ENCODE measurements at regions not wholly inside any gene's neighbourhood (a gene's known extent, or its start where the extent isn't known, plus 50 kb on each side); places are given as distances from the start of the nearest gene placed in this dataset.

DNA sequence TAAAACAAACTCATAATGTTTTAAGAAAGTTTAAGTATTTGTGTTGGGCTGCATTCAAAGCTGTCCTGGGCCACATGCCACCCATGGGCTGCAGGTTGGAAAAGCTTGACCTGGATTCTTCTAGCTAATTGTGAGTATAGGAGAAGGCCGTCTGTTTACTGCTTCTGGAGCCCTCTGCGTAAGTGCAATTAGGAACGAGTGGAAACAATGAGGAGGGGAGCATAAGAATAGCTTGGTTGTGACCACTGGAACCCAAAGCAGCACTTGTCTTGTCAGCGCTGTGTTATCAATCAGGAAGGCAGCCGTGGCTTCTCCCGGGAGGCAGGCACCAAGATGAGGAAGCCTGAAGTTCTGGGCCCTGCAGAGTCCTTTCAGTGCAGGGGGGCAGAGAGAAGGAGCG lies 110.4 kb upstream of the MBNL2 start:
- no peak for DNase-seq (ENCODE audit: low read depth)

DNA sequence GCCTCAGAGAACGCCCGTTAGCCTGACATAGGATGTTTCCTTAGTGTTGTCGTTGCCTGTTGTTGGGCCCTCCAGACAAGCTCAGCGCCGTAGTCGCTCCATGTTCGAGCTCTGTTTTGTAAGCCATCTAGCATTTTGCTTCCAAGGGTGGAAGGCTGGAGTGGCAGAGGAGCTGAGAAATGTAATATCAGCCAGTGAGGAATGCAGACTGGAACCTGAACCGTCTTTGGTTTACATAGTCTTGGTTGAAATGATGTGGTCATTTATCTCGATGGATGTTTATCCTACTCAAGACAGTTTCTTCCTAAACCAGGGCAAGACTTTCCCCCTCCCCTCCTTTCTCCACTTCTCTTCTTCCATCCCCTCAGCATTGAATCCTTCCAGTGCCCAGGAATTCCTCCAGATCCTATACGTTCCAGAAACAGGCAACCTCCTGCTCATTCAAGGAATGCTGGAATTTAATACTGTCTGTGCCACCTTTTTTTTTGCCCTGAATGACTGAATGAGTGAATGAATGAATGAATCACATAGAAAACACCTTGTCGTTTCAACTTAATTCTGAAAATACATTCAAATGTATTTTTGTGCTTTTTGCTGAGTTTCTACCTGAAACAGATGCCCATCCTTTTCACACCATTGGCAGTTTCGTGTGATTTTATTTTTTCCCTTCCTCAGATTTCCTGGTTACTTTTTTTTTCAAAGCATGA lies 109.5 kb upstream of the MBNL2 start:
- no peak for DNase-seq (ENCODE audit: low read depth)

DNA sequence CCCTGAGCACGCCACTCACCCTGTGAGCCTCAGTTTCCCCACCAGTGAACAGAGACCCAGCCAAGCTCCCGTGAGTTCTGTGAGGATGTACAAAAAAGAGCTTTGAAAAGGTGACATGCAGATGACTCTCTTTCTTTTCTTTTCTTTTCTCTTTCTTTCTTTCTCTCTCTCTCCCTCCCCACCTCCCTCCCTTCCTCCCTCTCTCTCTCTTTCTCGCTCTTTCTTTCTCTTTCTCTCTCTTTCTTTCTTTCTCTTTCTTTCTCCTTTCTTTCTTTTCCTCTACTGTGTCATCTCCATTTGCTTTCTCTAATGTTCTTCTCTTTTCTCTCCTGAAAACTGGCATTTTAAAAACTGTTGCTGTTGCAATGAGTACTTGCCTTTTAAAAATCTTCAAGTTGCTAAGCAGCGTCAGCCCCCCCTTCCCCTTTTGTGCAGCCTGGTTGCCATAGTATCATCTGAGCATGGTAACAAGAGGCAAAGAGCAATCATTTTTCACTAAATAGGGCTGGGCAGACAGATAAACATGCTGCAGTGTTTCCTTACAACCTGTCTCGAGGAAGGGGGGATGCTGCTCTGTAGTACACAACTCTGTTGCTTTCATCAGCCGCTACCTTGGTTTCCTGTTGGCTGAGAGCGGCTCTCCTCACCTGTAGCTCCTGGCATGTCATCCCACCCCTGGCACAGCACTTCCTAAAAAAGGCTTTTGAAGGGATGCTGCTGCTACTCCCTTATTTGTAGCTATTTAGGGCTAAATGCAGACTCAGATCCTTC lies 108.7 kb upstream of the MBNL2 start:
- DNase-seq (ENCODE audit: low read depth), result no peak

DNA sequence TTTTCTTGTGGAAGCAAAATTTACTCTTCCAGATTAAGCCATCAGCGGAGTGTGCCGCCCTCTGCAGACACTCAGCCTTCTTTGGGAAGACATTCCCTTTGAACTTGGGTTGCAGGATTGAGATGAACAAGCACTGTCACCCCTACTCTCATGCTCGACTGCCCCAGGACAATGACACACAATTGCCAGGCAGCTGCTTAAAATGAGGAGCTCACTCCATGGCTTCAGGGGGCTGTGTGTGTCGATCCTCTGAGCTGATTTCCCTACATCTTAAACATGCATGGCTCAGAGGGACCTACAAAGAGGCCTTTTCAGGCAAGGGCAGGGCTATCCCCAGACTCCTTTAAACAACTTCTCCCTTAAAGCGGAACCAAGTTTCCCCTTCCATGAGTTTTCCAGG lies 107.5 kb upstream of the MBNL2 start:
- DNase-seq (ENCODE audit: low read depth), result no peak

DNA sequence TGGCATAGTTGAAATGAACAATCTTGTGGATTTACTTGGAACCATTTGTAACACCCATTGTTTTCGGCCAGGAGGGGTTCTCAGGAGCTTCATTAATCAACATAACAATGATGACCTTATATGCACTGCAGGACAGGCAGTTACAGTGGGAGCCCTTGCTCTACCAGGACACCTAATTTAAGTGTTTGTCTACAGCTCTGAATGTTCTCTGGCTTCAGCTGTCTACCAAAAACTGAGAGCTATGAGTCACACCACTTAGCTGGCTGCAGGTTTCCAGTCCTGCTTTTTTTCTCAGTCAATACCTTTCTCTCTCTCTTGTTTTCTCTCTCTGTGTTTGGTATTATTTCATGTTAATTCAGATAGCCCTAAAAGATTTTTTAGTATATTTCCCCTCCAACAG lies 105.4 kb upstream of the MBNL2 start:
- no peak for DNase-seq (ENCODE audit: low read depth)

DNA sequence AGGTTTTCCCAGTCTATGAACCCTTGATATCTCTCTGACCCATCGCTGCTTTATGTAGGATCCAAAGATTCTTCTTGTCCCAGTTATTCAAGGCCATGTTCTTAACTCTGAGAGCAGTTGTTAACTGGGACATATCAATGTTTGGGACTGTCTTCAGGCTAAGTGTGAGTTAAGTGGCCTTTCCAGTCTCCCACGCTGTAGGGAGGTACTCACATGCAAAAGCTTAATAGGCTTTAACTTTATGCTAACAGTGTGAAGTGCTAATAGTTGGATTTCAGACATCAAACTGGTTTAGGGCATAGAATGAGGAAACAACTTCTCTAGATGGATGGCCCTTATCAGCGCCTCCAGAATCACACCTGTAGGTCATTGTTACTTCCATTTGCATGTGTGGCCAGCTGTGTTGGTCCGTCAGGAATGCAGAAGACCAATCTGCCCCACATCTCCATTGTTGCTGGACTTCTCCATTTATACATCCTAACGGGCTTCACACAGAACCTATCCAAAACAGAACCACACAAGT lies 104.7 kb upstream of the MBNL2 start:
- DNase-seq (ENCODE audit: low read depth), result no peak

DNA sequence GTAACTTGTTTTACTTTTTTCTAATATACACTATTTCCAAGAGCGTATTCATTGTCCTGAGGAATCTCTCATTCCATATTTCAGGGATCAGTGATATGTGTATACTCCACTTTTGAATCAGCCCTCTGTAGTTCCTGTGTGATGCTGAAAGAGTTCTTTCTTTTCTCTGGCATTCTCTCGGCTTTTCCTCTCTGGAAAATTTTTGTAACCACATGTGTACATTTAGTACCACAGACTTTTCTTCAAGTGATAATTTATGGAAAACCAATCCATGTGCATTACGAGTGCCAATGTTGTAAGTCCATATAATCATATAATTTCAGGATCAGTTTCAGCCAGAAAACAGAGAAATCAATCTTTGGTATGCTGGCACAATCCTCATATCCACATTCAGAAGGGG lies 102.2 kb upstream of the MBNL2 start:
- DNase-seq (ENCODE audit: low read depth), result no peak

DNA sequence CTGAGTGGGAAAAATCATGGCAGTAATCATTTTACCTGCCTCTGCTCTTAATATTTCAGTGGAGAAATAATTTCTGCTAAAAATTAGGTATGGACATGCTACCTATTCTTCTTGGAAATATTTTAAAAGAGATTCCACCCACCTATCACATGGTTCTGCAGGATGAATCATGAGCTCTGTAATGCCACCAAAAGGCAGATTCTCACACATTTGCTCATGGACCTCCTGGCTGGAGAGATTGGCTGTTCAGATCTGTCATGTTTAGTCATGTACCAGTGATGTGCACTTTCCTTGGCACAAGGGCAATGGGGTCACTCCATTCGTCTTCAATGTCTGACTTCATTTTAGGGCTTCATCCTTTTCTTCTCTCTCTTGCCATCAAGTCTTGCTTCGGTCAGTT lies 101.8 kb upstream of the MBNL2 start:
- DNase-seq (ENCODE audit: low read depth), result no peak

DNA sequence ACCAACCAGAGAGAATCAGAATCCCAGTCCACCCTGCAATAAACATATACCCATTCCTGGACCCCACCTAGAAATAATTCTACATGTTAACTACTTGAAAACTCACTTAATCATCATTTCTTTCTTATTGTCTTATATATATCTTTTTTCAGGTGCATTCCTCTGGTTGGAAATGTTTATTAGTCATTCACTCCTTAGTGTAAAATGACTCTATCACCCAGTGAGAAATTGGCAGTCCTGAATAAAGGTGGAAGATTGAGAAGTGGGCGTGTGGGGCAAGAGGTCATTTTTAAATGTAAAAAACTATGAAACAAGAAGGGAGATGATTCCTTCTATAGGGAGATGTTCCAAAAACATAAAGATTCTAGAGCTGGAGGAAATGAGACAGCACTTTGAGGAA lies 101.2 kb upstream of the MBNL2 start:
- no peak for DNase-seq (ENCODE audit: low read depth)

DNA sequence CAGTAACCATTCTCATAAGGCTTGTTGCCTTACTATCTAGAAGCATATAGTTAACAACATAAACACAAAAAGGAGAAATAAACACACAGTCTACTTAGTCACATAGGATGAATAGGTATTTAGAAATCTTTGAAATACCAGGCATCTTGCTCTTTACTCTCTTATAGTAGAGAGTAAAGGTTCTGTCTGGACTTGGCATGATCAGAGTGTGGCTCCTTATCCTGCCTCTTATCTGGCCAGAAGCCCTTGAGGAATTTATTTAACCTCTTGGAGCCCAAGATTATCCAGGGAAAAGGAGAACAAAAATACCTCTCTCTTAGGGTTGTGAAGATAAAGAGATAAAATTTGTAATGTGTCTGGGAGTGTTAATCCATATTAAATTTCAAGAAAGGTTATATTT lies 100.2 kb upstream of the MBNL2 start:
- no peak for DNase-seq (ENCODE audit: low read depth)

DNA sequence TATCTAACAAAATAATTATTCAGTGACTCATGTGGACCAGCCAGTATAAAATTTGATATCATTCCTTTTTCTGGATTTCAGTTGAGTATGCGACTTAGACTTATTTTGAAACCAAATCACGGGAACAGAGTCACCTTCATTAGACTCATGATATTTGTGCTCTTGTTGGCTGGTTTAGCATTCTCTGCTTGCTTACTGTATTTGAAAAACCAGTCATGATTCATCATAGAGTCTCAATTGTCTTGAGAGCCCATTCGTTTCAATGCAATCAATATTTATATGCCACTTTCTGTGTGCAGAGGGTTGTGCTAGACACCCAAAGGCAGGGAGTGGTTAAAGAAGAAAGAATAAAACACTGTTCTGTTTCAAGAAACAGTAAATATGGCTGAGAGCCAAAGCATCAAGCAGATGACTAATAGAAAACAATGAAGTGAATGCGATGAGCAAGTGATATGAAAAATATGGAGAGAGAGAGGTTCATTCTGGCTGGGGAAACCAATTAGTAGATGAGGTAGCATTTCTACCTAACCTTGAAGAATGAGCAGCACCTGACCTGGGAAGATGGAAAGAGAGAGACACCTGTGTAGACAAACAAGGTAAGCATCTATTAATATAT lies 99.6 kb upstream of the MBNL2 start:
- no peak for DNase-seq (ENCODE audit: low read depth)

DNA sequence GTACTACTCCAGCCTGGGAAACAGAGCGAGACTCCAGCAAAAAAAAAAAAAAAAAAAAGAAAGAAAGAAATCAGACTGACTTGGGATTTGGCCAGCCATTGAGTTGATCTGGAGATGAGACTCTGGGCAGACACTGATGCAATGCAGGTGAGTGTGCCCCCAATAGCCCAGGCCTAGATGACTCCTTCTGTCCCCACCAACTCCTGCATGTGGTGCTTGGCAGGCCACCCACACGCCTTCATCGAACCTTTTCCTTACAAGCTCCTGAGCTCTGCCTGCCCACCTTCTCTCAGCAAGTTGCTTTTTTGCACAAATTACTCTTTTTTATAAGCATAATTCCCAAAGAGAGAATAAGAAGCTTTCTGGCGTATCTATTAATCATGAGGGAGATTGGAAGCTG lies 97.9 kb upstream of the MBNL2 start:
- no peak for DNase-seq (ENCODE audit: low read depth)

DNA sequence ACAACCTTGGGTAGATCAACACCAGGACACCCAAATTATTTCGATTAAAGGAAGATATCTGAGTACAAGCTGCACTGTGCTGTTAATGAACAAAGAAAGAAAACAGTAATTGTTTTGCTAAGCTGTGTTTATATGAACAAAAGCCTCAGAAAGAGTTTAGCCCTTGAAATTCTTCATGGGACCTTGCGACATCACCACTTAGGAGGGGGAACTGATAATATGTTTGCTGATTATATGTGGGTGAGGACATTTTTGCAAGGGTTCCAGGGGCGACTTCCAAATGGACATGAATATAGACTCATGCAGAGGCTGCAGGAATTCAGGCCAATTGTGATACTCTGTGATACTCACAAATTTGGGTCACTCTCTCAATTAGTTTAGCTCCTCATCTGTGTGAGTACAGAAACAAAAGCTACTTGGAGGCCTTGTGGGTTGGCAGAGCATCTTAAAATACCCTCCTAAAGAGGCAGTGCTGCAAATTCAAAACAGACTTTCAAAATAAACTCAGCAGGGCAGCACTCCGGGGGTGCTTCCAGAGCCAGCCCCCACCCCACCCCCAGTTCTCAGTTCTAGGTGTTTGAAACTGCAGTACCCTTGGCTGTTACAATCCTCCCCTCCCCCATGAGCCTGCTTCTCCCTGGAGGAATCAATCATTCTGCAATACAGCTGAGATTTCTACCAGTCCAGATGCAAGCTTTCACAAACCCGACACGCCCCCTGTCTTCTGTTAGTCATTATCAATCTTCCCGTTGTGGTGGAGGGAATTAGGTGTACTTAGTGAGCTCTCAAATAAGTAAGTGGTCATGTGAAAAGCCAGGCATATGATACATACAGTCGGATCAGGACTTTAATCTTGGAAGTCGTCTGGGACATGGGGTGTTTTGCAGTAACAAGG lies 97.0 kb upstream of the MBNL2 start:
- peak; percentile 98 for DNase-seq (ENCODE audit: low read depth)

DNA sequence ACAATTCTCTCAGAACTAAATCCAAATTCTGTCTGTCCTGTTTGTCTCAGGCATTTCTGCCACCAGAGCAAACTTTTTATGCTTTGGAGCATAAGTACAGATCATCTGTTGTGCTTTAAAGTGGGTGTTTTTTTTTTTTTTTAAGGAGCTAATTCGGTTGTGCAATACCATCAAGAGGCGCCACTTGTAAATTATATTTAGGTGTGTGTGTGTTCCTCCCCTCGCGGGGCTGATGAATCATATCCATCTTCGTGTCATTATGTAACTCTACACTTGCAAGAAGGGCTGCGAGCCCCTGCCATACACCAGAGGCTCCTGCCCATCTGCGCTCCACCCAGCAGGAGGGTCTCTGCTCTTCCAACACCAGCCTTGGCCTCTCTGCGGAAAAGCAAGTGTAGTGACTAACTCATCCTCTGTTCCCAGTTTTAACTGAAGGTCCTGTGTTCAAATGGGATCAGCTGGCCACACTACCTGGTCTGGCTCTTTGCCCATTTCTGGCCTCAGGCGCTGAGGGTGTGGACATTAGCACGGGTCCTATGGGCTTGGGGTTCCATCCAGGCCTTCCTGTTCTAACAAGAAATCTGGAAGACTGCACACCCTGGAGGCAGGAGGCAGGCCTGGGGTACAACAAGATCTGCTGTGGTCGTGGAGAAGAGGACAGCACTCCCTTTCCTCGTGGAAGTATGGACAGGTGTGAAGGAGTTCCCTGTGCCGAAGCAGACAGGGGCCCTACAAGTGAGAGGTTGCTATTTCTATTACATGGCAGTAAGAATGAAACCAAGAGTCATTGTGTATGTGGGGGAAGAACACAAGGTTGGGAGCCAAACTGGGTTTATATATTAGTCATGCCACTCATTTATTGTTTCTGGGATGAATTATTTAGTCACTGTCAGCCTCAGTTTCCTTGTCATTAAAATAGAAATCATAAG lies 96.1 kb upstream of the MBNL2 start:
- peak; percentile 76 for DNase-seq (ENCODE audit: low read depth)

DNA sequence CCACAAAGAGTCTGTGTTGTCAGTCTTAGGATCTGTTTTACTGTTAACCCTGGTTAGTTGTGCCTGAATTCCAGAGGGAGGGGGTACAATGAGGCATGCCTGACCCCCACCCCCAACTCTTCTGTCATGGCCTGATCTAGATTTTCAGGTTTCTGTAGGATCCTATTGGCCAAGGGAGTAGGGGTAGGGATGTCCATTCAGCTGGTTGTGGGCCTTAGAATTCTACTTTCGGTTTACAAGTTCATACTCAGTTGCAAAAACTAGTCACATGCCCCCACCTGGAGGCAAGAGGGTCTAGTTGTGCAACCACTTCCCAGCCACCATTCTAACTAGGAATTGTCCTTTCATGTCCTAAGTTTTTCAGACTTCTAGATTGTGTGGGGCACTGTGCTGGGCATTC lies 94.3 kb upstream of the MBNL2 start:
- no peak for DNase-seq (ENCODE audit: low read depth)

DNA sequence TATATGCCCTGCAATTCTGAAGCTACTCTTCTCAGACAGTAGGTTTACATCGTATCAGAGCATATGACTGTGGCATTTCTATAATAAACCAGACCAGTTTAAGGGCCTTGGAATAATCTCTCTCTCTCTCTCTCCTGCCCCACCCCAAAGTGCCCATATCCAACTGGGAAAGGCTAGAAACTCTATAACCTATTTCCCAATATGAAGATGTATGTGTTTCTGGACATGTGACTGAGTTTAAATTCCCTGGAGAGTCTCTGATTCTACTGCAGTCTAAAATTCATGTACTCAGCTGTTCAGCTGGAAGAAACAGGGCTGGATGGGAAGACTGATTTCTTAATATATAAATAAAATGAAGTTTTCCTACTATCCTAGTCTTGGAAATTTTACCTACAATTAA lies 91.9 kb upstream of the MBNL2 start:
- DNase-seq (ENCODE audit: low read depth), result no peak

DNA sequence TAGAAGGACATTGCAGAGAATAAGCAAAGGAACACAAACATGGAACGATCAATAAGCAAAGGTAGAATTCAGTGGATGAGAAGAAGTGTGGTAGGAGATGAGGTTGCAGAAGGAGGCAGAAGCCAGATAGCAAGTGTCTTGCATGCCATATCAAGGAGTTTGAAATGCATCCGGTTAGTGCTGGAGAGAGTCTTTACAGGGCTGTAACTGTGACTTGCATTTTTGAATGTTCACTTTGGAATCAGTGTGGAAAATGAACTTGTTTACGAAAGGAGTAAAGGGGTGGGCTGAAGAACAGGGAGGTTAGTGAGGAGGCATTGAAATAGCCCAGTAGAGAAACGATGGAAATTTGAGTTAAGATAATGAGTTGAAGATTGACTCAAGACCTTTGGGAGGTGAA lies 90.7 kb upstream of the MBNL2 start:
- no peak for DNase-seq (ENCODE audit: low read depth)

DNA sequence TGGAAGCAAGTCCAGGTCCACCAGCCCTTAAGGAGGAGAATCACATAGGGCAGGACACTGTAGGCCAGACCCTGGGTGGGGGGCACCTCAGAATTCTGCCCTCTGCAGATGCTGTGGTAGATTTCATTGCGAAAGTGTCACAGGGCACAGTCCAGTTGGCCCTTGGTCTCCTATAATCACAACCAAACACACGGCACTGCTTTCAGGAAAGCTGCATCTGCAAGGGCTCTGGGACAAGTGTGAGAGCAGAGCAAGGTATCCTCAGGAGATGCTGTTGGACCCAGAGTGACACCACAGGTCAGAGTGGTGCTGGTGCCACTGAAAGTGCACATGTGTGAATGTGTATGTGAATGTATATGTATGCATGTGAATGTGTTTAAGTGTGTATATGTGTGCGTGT lies 88.6 kb upstream of the MBNL2 start:
- no peak for DNase-seq (ENCODE audit: low read depth)

DNA sequence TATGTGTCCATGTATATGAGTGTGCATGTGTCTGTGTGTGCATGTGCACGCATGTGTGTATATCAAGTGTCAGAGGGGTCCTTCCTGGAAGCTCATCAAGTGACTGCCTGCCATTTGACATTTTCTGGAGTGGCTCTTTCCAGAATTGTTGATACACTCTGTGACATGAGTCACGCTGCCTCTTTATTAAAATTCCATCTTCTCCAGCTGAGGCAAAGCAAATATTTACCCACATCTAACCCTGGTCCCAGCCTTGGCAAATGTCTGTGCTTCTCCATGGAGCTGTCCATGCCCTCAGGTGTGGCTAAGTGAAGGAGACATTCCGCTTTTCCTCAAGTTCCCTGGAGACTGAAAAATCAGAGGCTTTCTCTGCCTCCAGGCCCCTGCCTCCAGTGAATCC lies 88.2 kb upstream of the MBNL2 start:
- no peak for DNase-seq (ENCODE audit: low read depth)

DNA sequence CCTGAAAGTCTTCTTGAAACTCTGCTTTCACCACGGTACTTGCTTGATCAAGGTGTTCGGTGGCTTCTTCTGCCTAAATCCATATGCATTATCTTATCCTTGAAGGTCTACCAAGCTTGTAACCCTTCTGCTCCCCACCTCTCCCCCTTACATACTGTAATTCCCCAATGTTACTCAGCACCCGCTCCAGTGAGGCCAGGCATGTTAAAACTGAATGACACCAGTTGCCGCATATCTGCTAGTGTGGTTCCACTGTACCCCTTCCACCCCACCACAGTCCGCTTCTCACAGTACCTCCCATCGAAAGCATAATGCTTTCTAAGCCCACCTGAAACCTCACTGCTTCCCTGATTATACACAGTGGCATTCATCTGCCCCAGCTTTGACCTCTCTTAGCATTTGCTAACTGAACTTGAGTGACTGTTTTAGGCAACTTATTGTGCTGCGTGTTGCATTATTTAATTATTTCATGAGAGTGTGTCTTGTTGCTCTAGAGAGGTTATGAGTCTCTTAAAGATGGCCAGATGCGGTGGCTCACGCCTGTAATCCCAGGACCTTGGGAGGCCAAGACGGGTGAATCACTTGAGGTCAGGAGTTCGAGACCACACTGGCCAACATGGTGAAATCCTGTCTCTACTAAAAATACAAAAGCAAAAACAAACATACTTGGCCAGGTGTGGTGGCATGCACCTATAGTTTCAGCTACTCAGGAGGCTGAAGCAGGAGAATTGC lies 87.6 kb upstream of the MBNL2 start:
- DNase-seq (ENCODE audit: low read depth), result no peak
